ENCODE measurements at regions not wholly inside any gene's neighbourhood (a gene's known extent, or its start where the extent isn't known, plus 50 kb on each side); places are given as distances from the start of the nearest gene placed in this dataset.

DNA sequence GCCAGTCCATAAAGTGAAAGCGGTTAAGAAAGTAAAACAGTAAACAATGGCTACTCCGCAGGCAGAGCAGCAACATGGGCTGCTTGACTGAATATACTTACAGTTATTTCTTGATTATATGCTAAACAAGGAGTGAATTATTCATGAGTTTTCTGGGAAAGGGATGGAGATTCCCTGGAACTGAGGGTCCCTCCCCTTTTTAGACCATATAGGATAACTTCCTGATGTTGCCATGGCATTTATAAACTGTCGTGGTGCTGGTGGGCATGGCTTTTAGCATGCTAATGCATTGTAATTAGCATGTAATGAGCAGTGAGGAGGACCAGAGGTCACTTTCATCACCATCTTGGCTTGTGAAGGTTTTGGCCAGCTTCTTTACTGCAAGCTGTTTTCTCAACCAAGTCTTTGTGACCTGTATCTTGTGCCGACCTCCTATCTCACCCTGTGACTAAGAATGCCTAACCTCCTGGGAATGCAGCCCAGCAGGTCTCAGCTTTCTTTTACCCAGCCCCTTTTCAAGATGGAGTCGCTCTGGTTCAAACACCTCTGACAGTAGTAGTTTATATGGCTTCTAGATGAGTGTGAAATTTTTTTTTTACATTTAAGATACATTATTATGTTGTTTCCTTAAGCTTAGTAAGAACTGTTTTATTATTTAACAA lies 514.8 kb upstream of the TENM3 start:
- TF ChIP-seq, protein P1, sequence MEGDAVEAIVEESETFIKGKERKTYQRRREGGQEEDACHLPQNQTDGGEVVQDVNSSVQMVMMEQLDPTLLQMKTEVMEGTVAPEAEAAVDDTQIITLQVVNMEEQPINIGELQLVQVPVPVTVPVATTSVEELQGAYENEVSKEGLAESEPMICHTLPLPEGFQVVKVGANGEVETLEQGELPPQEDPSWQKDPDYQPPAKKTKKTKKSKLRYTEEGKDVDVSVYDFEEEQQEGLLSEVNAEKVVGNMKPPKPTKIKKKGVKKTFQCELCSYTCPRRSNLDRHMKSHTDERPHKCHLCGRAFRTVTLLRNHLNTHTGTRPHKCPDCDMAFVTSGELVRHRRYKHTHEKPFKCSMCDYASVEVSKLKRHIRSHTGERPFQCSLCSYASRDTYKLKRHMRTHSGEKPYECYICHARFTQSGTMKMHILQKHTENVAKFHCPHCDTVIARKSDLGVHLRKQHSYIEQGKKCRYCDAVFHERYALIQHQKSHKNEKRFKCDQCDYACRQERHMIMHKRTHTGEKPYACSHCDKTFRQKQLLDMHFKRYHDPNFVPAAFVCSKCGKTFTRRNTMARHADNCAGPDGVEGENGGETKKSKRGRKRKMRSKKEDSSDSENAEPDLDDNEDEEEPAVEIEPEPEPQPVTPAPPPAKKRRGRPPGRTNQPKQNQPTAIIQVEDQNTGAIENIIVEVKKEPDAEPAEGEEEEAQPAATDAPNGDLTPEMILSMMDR (IDR thresholded peaks at IDR 0.05; ENCODE audit: low read length): no peak
- TF ChIP-seq EZH2 (optimal IDR thresholded peaks at IDR 0.05; ENCODE audit: low read depth, low read length): no peak
- TF ChIP-seq EZH2phosphoT487 (IDR thresholded peaks at IDR 0.05; ENCODE audit: low read length): no peak

Data from MM.1S (cell line).